ENCODE measurements at regions not wholly inside any gene's neighbourhood (a gene's known extent, or its start where the extent isn't known, plus 50 kb on each side); places are given as distances from the start of the nearest gene placed in this dataset.

DNA sequence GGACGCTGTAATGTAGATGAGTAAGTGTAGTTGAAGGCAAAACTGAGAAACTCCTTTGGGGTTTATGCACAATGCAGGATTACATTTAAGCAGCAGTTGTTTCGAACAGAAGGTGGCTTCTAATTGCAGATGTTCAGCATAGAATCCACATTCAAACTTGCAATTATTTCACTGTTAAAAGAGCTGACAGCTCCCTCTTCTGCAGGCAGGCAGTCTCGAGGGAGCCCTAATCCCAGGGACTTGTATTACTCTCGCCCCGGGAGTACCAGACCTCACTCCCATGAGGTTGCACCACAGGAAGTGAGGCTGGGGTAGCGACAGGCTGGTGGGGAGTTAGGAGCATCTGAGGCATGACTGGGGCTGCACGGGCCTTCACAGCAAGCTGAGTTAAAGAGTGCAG, 484.3 kb upstream of the EEF2KMT start:
- peak in 5 of 42 donors; percentile 7 to 23 (median 20) for DNase-seq
- intact Hi-C loops (cut with DNase I): no loop called here

DNA sequence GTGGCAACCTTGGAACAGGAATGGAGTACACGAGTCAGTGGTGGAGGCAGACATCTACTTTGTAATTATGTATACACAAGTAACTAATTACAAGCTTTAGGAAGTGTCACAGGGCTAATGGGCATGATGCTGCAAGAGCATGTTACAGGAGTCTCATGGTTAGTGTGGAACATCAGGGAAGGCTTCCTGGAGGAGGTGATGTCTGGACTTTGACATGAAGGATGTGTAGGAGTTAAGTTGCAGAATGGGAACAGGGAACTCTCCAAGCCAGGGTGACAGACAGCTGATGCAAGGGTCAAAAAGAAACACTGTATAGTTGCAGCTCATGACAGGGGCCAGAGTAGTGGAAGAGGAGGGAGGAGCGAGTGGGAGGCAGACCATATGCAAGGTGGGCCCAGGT, 483.8 kb upstream of the EEF2KMT start:
- intact Hi-C loops (cut with DNase I): no loop called here
- DNase-seq: no peak

DNA sequence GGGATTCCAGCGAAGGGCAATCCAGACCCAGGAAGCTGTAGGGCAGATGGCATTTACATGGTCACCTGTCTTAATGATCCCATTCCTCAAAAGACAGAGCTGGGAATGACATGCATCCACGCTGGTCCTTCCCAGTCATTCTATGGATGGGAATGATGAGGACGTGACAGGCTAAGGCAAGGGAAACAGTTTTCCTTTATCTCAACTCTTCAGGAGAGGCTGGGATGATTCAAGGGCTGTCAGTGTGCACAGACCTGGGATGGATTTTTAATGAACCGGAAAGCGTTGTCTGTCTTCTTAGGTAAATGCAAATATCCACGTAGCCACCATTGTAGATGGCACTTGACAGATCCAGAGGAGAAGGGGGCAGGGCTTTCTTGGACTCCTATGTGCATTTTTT, 483.2 kb upstream of the EEF2KMT start:
- DNase-seq: no peak

DNA sequence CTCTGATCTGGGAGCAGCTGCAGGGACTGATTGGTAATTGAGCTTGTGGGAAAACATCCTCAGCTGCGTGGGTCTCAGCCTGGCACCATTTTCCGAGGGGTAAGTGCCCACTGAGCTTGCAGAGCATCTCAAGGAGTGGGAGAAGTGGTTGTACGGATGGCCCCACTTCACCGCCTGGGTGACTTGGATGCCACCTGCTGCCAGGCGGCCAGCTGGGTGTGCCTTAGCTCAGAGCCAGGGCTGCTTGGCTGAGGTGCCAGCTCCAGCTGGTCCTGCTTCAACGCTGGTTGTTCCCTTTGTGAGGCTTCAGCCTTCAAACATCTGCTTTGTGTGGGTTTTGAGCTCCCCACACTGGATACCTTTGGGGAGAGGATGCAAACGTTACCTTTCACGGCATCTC, 482.7 kb upstream of the EEF2KMT start:
- peak in 11 of 42 donors; percentile 5 to 46 (median 19) for DNase-seq
- intact Hi-C loops (cut with DNase I): no loop called here

More for the DNA sequence above, 483.2 kb upstream of the EEF2KMT start:
- intact Hi-C loops (cut with DNase I): no loop called here

GRCh38 chr16:5578980-5579379, 481.4 kb upstream of the EEF2KMT start:
- no peak for DNase-seq
- intact Hi-C loops (cut with DNase I): no loop called here

DNA sequence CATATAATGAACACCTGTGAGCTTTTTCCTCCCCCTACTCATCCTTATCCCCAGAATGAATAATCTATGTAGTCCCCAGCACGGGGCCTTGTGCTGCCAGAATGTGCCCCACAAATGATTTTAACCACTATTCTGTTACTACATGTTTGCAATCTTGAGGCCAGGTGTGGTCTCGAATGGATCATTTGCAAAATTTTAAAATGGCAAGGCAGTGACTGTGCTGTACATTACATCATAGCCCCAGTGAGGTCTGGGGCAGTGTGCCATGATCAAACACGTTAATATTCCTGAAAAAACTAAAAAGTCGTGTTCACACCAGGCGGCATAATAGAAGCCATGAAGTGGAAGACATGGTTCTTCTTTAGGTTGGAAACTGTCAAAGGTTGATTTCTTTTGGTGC, 479.9 kb upstream of the EEF2KMT start:
- DNase-seq: no peak
- intact Hi-C loops (cut with DNase I): no loop called here

DNA sequence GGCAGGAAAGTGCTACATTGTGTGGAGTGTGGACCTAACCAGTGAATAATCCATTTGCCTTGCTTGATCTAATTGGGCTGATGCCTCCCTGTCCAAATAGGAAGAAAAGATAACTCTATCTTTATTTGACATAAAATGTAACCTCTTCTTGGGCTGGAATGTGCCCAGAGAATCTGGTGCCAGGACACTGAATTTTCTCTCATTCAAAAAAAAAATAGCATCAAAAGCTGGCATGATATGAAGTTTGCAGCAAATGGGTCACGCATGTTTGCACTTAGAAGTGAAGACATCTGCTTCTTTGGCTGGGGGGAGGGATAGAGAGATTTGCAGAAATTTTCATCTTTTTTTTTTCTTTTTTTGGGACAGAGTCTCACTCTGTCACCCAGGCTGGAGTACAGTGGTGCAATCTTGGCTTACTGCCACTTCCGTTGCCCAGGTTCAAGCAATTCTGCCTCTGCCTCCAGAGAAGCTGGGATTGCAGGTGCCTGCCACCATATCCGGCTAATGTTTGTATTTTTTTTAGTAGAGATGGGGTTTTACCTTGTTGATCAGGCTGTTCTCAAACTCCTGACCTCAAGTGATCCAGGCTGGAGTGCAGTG, 478.2 kb upstream of the EEF2KMT start:
- intact Hi-C loops (cut with DNase I): no loop called here
- no peak for DNase-seq

GRCh38 chr16:5575121-5575520, 477.5 kb upstream of the EEF2KMT start:
- intact Hi-C loops (cut with DNase I): no loop called here
- no peak for DNase-seq

GRCh38 chr16:5572056-5572455, 474.5 kb upstream of the EEF2KMT start:
- DNase-seq: no peak
- intact Hi-C loops (cut with DNase I): no loop called here

GRCh38 chr16:5571446-5571845, 473.9 kb upstream of the EEF2KMT start:
- no peak for DNase-seq
- intact Hi-C loops (cut with DNase I): no loop called here

DNA sequence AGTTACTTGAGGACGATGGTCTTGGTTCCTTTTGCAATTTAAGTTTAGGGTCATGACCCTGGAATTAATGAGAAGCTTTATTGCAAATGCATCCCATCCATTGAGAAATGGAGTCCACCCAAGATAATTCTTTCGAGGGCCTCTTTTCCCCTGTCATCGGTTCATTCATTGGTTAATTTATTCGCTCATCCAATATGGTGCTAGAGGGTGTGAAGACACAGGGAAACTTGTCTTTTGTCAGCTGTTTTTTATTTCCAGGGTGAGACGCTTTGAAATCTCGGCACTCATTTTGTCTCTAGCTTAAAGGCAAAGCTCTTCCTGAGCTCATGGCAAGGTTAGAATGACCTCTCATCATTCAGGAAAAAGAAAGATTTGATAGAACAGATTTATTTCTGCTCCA, 464.2 kb upstream of the EEF2KMT start:
- intact Hi-C loops (cut with DNase I): no loop called here
- no peak for DNase-seq

- intact Hi-C loops (cut with DNase I): no loop called here
These were observed 462.5 kb upstream of the EEF2KMT start for GRCh38 chr16:5560084-5560483.

DNA sequence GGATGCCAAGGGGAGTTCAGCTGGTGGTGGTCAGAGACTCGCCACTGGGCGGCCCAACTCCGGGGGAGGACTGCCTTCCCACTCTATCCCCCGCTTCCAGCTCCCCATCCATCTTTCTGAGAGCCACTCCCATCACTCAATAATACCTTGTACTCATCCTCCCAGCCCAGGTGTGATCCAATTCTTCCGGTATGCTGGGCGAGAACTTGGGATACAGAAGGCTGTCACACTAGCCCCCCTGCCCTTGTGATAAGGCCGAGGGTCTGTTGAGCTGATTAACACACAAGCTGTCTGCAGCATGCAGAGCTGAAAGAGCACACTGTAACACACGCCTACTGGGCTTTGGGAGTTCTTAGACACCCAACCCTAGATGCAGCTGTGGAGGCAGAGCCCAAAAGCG, 460.4 kb upstream of the EEF2KMT start:
- DNase-seq: no peak
- intact Hi-C loops (cut with DNase I): no loop called here

More at GRCh38 chr16:5560084-5560483, 462.5 kb upstream of the EEF2KMT start:
- DNase-seq: no peak

DNA sequence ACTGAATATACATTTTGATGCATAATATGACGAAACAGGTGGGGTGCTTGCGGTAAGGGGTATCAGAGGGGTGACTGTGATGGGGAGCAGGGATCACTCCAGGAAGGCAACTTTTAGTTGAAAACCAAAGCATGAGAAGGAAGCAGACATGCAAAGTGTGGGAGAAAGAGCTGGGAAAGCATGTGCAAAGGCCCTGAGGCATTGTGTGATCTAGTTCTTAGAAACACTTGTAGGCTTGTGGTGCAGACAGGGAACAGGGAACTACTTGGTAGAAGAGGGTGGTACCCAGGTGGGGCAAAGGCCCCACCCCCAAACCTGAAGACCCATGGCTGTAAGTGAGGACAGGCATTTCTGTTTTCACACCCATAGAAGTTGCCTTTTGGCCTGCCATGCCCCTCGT, 459.9 kb upstream of the EEF2KMT start:
- no peak for DNase-seq
- intact Hi-C loops (cut with DNase I): no loop called here

- DNase-seq: no peak
- intact Hi-C loops (cut with DNase I): no loop called here
These were observed 458.7 kb upstream of the EEF2KMT start for GRCh38 chr16:5556158-5556810.

GRCh38 chr16:5551909-5552308, 454.3 kb upstream of the EEF2KMT start:
- peak in 2 of 42 donors; percentile 17 to 45 for DNase-seq
- intact Hi-C loops (cut with DNase I): no loop called here

DNA sequence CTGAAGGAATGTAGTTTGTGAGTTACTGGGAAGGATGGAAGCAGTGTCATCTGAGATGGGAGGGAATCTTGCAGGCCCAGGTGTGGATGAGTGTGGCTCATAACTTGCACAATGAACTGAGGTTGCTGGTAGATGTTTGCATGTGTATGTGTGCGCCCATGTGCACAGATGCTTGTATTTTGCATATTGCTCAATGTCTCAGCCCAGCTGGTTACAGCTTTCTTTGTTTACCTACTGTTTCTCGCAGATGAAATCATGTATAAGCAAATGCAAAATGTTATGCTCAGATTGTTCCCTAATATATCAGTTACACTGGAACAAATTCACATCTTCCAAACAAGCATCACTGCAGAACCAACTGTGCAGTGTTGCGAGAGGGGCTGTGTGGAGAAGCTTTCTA, 452.2 kb upstream of the EEF2KMT start:
- no peak for DNase-seq
- intact Hi-C loops (cut with DNase I): no loop called here

GRCh38 chr16:5541356-5541755, 443.8 kb upstream of the EEF2KMT start:
- intact Hi-C loops (cut with DNase I): no loop called here
- DNase-seq: no peak

GRCh38 chr16:5537347-5537746, 439.8 kb upstream of the EEF2KMT start:
- DNase-seq: no peak
- intact Hi-C loops (cut with DNase I): no loop called here

DNA sequence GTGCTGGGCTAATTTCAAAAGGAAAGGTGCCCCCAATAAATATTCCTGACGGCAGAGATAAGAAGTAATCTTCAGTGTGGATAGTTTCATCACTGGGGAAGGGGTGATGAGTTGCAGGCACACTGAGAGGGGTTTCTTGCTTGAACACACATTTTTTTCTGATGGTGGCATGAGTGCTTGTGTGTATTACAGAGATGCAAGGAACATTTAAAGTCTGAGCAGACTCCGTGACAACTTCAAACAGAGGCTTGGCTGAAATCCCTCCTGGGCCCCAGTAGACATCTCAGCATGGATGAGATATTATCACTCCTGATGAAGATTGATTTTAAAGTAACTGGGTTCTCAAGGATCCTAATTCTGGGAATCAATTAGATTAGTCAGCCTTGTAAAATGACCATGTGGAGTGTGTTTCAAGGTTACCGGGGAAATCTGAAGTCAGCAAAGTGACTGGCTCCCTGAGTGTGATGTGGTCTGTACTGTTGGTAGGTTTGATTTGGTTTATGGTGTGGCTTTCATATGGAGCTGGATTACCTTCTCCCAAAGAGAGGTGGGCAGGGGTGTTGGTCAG, 435.8 kb upstream of the EEF2KMT start:
- no peak for DNase-seq

GRCh38 chr16:5527817-5528216, 430.2 kb upstream of the EEF2KMT start:
- DNase-seq: no peak
- intact Hi-C loops (cut with DNase I): no loop called here

More for the DNA sequence above, 435.8 kb upstream of the EEF2KMT start:
- intact Hi-C loops (cut with DNase I): no loop called here
